CD14-positive monocyte (primary cell): ENCODE measurements at regions not wholly inside any gene's neighbourhood (a gene's known extent, or its start where the extent isn't known, plus 50 kb on each side); places are given as distances from the start of the nearest gene placed in this dataset.

Experiments used
- DNase-seq, 3 donors: peaks; one replicate each; pipeline ENCODE4 v3.0.0-alpha.2; 2011 to 2022
- H2AFZ ChIP-seq: 2 replicates; pipeline ENCODE4 v1.6.0; 2012; ENCODE audit warnings: mild to moderate bottlenecking, low read depth, low read length, inconsistent platforms; ENCODE audit not compliant: insufficient read depth, poor library complexity, severe bottlenecking
- H3K27ac ChIP-seq, 2 donors: 1 replicate in 1 of 2; 2 replicates in 1 of 2; pipeline ENCODE4 v1.5.1; 2012 to 2013; ENCODE audit warnings: low read length in 2 of 2, control low read depth in 1 of 2, inconsistent platforms in 1 of 2, low read depth in 1 of 2, mild to moderate bottlenecking in 1 of 2
- H3K27me3 ChIP-seq, 2 donors: one replicate each; pipeline versions ENCODE4 v1.6.0 to v1.6.1; 2011 to 2013; ENCODE audit warnings: low read length in 2 of 2; ENCODE audit not compliant: control insufficient read depth in 2 of 2, insufficient read depth in 2 of 2
- H3K36me3 ChIP-seq, 2 donors: replicated peaks in 1 of 2; 1 replicate in 1 of 2; 2 replicates in 1 of 2; pipeline versions ENCODE4 v1.5.1 to v1.6.1; 2012 to 2013; ENCODE audit warnings: low read length in 2 of 2, control low read depth in 1 of 2, inconsistent platforms in 1 of 2, mild to moderate bottlenecking in 1 of 2; ENCODE audit not compliant: insufficient read depth in 2 of 2, control insufficient read depth in 1 of 2
- H3K4me1 ChIP-seq, 2 donors: 1 replicate in 1 of 2; 2 replicates in 1 of 2; pipeline versions ENCODE4 v1.5.1 to v1.6.1; 2012 to 2013; ENCODE audit warnings: low read length in 2 of 2, control low read depth in 1 of 2, inconsistent platforms in 1 of 2, mild to moderate bottlenecking in 1 of 2, moderate library complexity in 1 of 2; ENCODE audit not compliant: insufficient read depth in 2 of 2, control insufficient read depth in 1 of 2
- H3K4me2 ChIP-seq: replicated peaks from 2 replicates; pipeline ENCODE3; 2012; ENCODE audit warnings: low read length, moderate library complexity, mild to moderate bottlenecking; ENCODE audit not compliant: poor library complexity, severe bottlenecking; ENCODE audit errors: extremely low read depth
- H3K4me3 ChIP-seq, 3 experiments: fragments of 200-600 bp in 1 of 3; sonication (generic) in 1 of 3; replicated peaks in 1 of 3; 1 replicate in 2 of 3; 2 replicates in 1 of 3; pipeline ENCODE4 v1.5.1; 2011 to 2013; ENCODE audit warnings: low read length in 3 of 3, mild to moderate bottlenecking in 3 of 3, control low read depth in 2 of 3, low read depth in 2 of 3, inconsistent platforms in 1 of 3, moderate library complexity in 1 of 3
- H3K79me2 ChIP-seq: 2 replicates; pipeline ENCODE4 v1.6.0; 2012; ENCODE audit warnings: mild to moderate bottlenecking, control low read depth, inconsistent platforms, low read length, moderate library complexity; ENCODE audit not compliant: insufficient read depth
- H3K9ac ChIP-seq: 2 replicates; pipeline ENCODE4 v1.6.0; 2017; ENCODE audit warnings: low read length, mild to moderate bottlenecking; ENCODE audit not compliant: insufficient read depth, poor library complexity, severe bottlenecking
- H3K9me3 ChIP-seq, 2 donors: replicated peaks in 1 of 2; 1 replicate in 1 of 2; 2 replicates in 1 of 2; pipeline versions ENCODE4 v1.5.1 to v1.6.1; 2012 to 2013; ENCODE audit warnings: low read length in 2 of 2, control low read depth in 1 of 2; ENCODE audit not compliant: control insufficient read depth in 1 of 2, insufficient read depth in 1 of 2
- H4K20me1 ChIP-seq: 2 replicates; pipeline ENCODE4 v1.6.0; 2012; ENCODE audit warnings: mild to moderate bottlenecking, low read length, control low read depth, moderate library complexity; ENCODE audit not compliant: insufficient read depth
- H3K27ac Mint-ChIP-seq, 7 donors: one replicate each; pipeline ENCODE4 v1.8.0; 2020; ENCODE audit warnings: mild to moderate bottlenecking in 7 of 7, mixed read lengths in 7 of 7, moderate library complexity in 6 of 7, inconsistent platforms in 2 of 7
- H3K27me3 Mint-ChIP-seq, 3 donors: one replicate each; pipeline ENCODE4 v1.8.0; 2021 to 2022; ENCODE audit warnings: low read depth in 3 of 3, mild to moderate bottlenecking in 3 of 3, mixed read lengths in 3 of 3, moderate library complexity in 3 of 3, inconsistent platforms in 1 of 3
- H3K36me3 Mint-ChIP-seq, 2 donors: one replicate each; pipeline ENCODE4 v1.8.0; 2020; ENCODE audit warnings: mixed read lengths in 2 of 2, inconsistent platforms in 1 of 2, mild to moderate bottlenecking in 1 of 2
- H3K4me1 Mint-ChIP-seq: one replicate; pipeline ENCODE4 v1.8.0; 2020; ENCODE audit warnings: mild to moderate bottlenecking, mixed read lengths
- H3K4me3 Mint-ChIP-seq, 2 donors: one replicate each; pipeline ENCODE4 v1.8.0; 2020; ENCODE audit warnings: mild to moderate bottlenecking in 2 of 2, mixed read lengths in 2 of 2, moderate library complexity in 1 of 2
- H3K9me3 Mint-ChIP-seq, 7 donors: one replicate each; pipeline ENCODE4 v1.8.0; 2020 to 2022; ENCODE audit warnings: mixed read lengths in 7 of 7, mild to moderate bottlenecking in 6 of 7, moderate library complexity in 6 of 7, inconsistent platforms in 2 of 7
- CTCF ChIP-seq: fragments of 200-600 bp; IDR thresholded peaks from one replicate; pipeline ENCODE4 v1.8.0; 2022; ENCODE audit warnings: antibody characterized with exemption, mild to moderate bottlenecking
- WGBS: methylation state at CpG from one replicate; pipeline ENCODE4 v1.1.5; 2013; ENCODE audit warnings: missing lambda C conversion rate; ENCODE audit not compliant: insufficient coverage; 5-methylcytosine and 5-hydroxymethylcytosine counted together
- intact Hi-C, 2 donors: fragments of 100-400 bp; cut with micrococcal nuclease; formaldehyde crosslinking; loops; one replicate each; pipeline versions ENCODE4 v1.15.0 to v1.15.1; 2023

GRCh38 chr13:63337921-63338320 is 1922.3 kb upstream of the PCDH20 start:
- intact Hi-C loops = no loop called here

GRCh38 chr13:63337041-63337440 is 1921.4 kb upstream of the PCDH20 start:
- Mint-ChIP-seq H3K36me3 (no peaks in the 10 kb centered on the region), H3K4me3 (no peak overlapping the region), H3K9me3 (peaks cover 6 to 27% (median 8%) of the 10 kb centered on the region in 7 donors), H3K4me1 (no peaks in the 10 kb centered on the region), H3K27me3 (peaks cover 0 to 1% (median 0%) of the 10 kb centered on the region in 3 donors), H3K27ac (no peak overlapping the region)
- no peak for DNase-seq
- Histone ChIP-seq H3K9ac (no peak overlapping the region), H3K27ac (no peak overlapping the region), H3K4me3 (no peak overlapping the region), H2AFZ (no peak overlapping the region), H3K4me1 (no peaks in the 10 kb centered on the region), H3K4me2 (no peak overlapping the region), H3K27me3 (no peaks in the 10 kb centered on the region), H3K79me2 (no peaks in the 10 kb centered on the region), H3K9me3 (peaks cover 16 to 25% of the 10 kb centered on the region in 2 donors), H3K36me3 (no peaks in the 10 kb centered on the region), H4K20me1 (no peaks in the 10 kb centered on the region)
- intact Hi-C loops = no loop called here
- 68% methylated on average over 3 of the region's 4 CpGs for WGBS
- no peak for TF ChIP-seq CTCF

More at GRCh38 chr13:63337921-63338320, 1922.3 kb upstream of the PCDH20 start:
- Mint-ChIP-seq H3K36me3 (no peaks in the 10 kb centered on the region), H3K27ac (no peak overlapping the region), H3K4me3 (no peak overlapping the region), H3K9me3 (peaks cover 6 to 27% (median 11%) of the 10 kb centered on the region in 7 donors), H3K4me1 (no peaks in the 10 kb centered on the region), H3K27me3 (peaks cover 0 to 1% (median 0%) of the 10 kb centered on the region in 3 donors)
- Histone ChIP-seq H3K9ac (no peak overlapping the region), H3K27me3 (no peaks in the 10 kb centered on the region), H3K9me3 (peaks cover 16 to 25% of the 10 kb centered on the region in 2 donors), H2AFZ (no peak overlapping the region), H3K79me2 (no peaks in the 10 kb centered on the region), H3K4me1 (no peaks in the 10 kb centered on the region), H3K27ac (no peak overlapping the region), H3K4me2 (no peak overlapping the region), H3K4me3 (no peak overlapping the region), H3K36me3 (no peaks in the 10 kb centered on the region), H4K20me1 (no peaks in the 10 kb centered on the region)
- no peak for TF ChIP-seq CTCF
- DNase-seq = no peak
- 73% methylated on average over 4 of the region's 5 CpGs for WGBS
